GM12874 (cell line): ENCODE measurements at regions not wholly inside any gene's neighbourhood (a gene's known extent, or its start where the extent isn't known, plus 50 kb on each side); places are given as distances from the start of the nearest gene placed in this dataset.

Experiments
- TF ChIP-seq, protein P1 (sequence below): IDR thresholded peaks from 2 replicates; pipeline ENCODE4 v1.5.1; 2011; ENCODE audit warnings: low read depth, mild to moderate bottlenecking, control low read depth, low read length, moderate library complexity; ENCODE audit not compliant: insufficient read depth

GRCh38 chr11:109968299-109968698, 124.9 kb upstream of the ZC3H12C start:
- TF ChIP-seq, protein P1, sequence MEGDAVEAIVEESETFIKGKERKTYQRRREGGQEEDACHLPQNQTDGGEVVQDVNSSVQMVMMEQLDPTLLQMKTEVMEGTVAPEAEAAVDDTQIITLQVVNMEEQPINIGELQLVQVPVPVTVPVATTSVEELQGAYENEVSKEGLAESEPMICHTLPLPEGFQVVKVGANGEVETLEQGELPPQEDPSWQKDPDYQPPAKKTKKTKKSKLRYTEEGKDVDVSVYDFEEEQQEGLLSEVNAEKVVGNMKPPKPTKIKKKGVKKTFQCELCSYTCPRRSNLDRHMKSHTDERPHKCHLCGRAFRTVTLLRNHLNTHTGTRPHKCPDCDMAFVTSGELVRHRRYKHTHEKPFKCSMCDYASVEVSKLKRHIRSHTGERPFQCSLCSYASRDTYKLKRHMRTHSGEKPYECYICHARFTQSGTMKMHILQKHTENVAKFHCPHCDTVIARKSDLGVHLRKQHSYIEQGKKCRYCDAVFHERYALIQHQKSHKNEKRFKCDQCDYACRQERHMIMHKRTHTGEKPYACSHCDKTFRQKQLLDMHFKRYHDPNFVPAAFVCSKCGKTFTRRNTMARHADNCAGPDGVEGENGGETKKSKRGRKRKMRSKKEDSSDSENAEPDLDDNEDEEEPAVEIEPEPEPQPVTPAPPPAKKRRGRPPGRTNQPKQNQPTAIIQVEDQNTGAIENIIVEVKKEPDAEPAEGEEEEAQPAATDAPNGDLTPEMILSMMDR = no peak

- TF ChIP-seq, protein P1 = no peak
Measured at GRCh38 chr11:109968781-109969180, 124.4 kb upstream of the ZC3H12C start.

- TF ChIP-seq, protein P1 = no peak
Measured at GRCh38 chr11:109970516-109971183, 122.5 kb upstream of the ZC3H12C start.

DNA sequence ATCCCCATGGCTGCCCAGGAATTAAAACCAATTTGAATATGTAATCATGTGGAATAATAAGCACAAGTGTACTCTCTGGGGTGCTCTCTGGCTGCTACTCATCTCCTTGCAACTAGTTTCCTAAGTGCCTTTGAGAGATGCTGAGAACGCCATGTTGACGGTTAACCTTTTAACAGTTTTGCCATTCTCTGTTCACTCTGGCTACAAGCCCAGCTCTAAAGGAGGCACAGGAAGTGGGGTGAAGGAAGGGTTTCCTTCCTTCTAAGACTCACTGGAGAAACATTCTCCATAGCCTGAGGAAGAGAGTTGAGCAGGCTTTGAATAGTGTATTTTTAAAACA, 122.0 kb upstream of the ZC3H12C start:
- TF ChIP-seq, protein P1 = no peak

- TF ChIP-seq, protein P1 = no peak
Measured at GRCh38 chr11:109972181-109972715, 120.9 kb upstream of the ZC3H12C start.

GRCh38 chr11:109972939-109973338, 120.3 kb upstream of the ZC3H12C start:
- TF ChIP-seq, protein P1 = no peak

GRCh38 chr11:109973486-109973885, 119.7 kb upstream of the ZC3H12C start:
- TF ChIP-seq, protein P1 = no peak
